ENCODE measurements at regions not wholly inside any gene's neighbourhood (a gene's known extent, or its start where the extent isn't known, plus 50 kb on each side); places are given as distances from the start of the nearest gene placed in this dataset.

GRCh38 chr2:180394305-180394704 lies 387.2 kb upstream of the CWC22 start:
- ChIA-PET POLR2A (no interaction called here), CTCF (no interaction called here)
- no peaks in the 10 kb centered on the region for H3K27me3 ChIP-seq (ENCODE audit: insufficient read depth)
- H3K27ac ChIP-seq (ENCODE audit: low read depth in 2 of 2, low read length in 1 of 2), result no peak overlapping the region
- H3K36me3 ChIP-seq (replicated peaks in 1 of 2; ENCODE audit: control insufficient read depth in 1 of 2, insufficient read depth in 2 of 2, low read length in 1 of 2), result no peaks in the 10 kb centered on the region
- no peaks in the 10 kb centered on the region for H3K9me2 ChIP-seq
- no peak overlapping the region for H2AFZ ChIP-seq (ENCODE audit: low read depth)
- H3K4me3 ChIP-seq (ENCODE audit: low read depth in 2 of 2, low read length in 1 of 2), result no peak overlapping the region
- no peak for TF ChIP-seq RFX5 (IDR thresholded peaks at IDR 0.05; ENCODE audit: low read length)
- TF ChIP-seq POLR2AphosphoS5 (IDR thresholded peaks at IDR 0.05; ENCODE audit: low read depth, low read length), result no peak
- no peak for TF ChIP-seq USF2 (IDR thresholded peaks at IDR 0.05; ENCODE audit: borderline replicate concordance, low read depth, low read length)
- TF ChIP-seq PBX3 (IDR thresholded peaks at IDR 0.05), result no peak
- no peak for TF ChIP-seq NRF1 (IDR thresholded peaks at IDR 0.05; ENCODE audit: low read depth, low read length)
- TF ChIP-seq ZBTB33 (IDR thresholded peaks at IDR 0.05; ENCODE audit: borderline replicate concordance, low read depth), result no peak
- no peak for TF ChIP-seq NFIC (IDR thresholded peaks at IDR 0.05; ENCODE audit: borderline replicate concordance)
- no peak for TF ChIP-seq RCOR1 (IDR thresholded peaks at IDR 0.05; ENCODE audit: low read length)
- no peak for TF ChIP-seq IRF3 (IDR thresholded peaks at IDR 0.05; ENCODE audit: low read depth, low read length)
- TF ChIP-seq TEAD4 (IDR thresholded peaks at IDR 0.05; ENCODE audit: borderline replicate concordance, insufficient read depth), result no peak
- TF ChIP-seq JUND (IDR thresholded peaks at IDR 0.05), result no peak
- no peaks in the 10 kb centered on the region for H3K79me2 ChIP-seq (ENCODE audit: insufficient read depth)
- no peaks in the 10 kb centered on the region for H3K4me1 ChIP-seq (ENCODE audit: control insufficient read depth in 1 of 2, insufficient read depth in 2 of 2, low read depth in 1 of 2, low read length in 1 of 2)
- no peak for DNase-seq
- peaks cover 5% of the 10 kb centered on the region for H3K9me3 ChIP-seq
- no peak overlapping the region for H3K9ac ChIP-seq
- no peaks in the 10 kb centered on the region for H3F3A ChIP-seq (replicated peaks; ENCODE audit: insufficient read depth)
- no peaks in the 10 kb centered on the region for H4K20me1 ChIP-seq (ENCODE audit: insufficient read depth)
- no peak overlapping the region for H3K4me2 ChIP-seq

- no peak for DNase-seq
- no peaks in the 10 kb centered on the region for H3K9me2 ChIP-seq
- TF ChIP-seq SMC3 (IDR thresholded peaks at IDR 0.05; ENCODE audit: low read depth, low read length) (no peak), CTCF (IDR thresholded peaks at IDR 0.05) (no peak), TCF12 (IDR thresholded peaks at IDR 0.05) (peak; percentile 68), NFIC (IDR thresholded peaks at IDR 0.05; ENCODE audit: borderline replicate concordance) (peak; percentile 30; the same call in 1 of the 2 replicates), JUND (IDR thresholded peaks at IDR 0.05) (peak; percentile 27), TEAD4 (IDR thresholded peaks at IDR 0.05; ENCODE audit: borderline replicate concordance, insufficient read depth) (peak; percentile 12; the same call in 1 of the 2 replicates), FOSL2 (IDR thresholded peaks at IDR 0.05; ENCODE audit: borderline replicate concordance, low read depth) (0 out of 2 replicates have a peak, but pooled peaks have one; percentile 20)
- no peak overlapping the region for H3K4me2 ChIP-seq
- H3K9me3 ChIP-seq, result no peaks in the 10 kb centered on the region
- H3K4me1 ChIP-seq (ENCODE audit: control insufficient read depth in 1 of 2, insufficient read depth in 2 of 2, low read depth in 1 of 2, low read length in 1 of 2), result no peaks in the 10 kb centered on the region
- H3K27ac ChIP-seq (ENCODE audit: low read depth in 2 of 2, low read length in 1 of 2), result peak overlapping the region; percentile 36 to 44; a peak in 2 of 4 replicates
- H2AFZ ChIP-seq (ENCODE audit: low read depth), result no peak overlapping the region
- WGBS (ENCODE audit: low lambda C conversion rate), result 7% methylated on average over 2 of the region's 2 CpGs
- CTCF ChIA-PET, result no interaction called here
- POLR2A ChIA-PET, result no interaction called here
- no peaks in the 10 kb centered on the region for H3K27me3 ChIP-seq (ENCODE audit: insufficient read depth)
- H3K79me2 ChIP-seq (ENCODE audit: insufficient read depth), result no peaks in the 10 kb centered on the region
- H4K20me1 ChIP-seq (ENCODE audit: insufficient read depth), result no peaks in the 10 kb centered on the region
- peaks cover 17% of the 10 kb centered on the region for H3F3A ChIP-seq (replicated peaks; ENCODE audit: insufficient read depth)
- no peak overlapping the region for H3K4me3 ChIP-seq (ENCODE audit: low read depth in 2 of 2, low read length in 1 of 2)
- H3K9ac ChIP-seq, result no peak overlapping the region
- no peaks in the 10 kb centered on the region for H3K36me3 ChIP-seq (replicated peaks in 1 of 2; ENCODE audit: control insufficient read depth in 1 of 2, insufficient read depth in 2 of 2, low read length in 1 of 2)
Observed at GRCh38 chr2:180385601-180386201, 378.6 kb upstream of the CWC22 start.

Measured in SK-N-SH (cell line).